ENCODE measurements at regions not wholly inside any gene's neighbourhood (a gene's known extent, or its start where the extent isn't known, plus 50 kb on each side); places are given as distances from the start of the nearest gene placed in this dataset.
"Not testable (repeated sequence)": the region's sequence is repeated elsewhere in the genome, so short reads cannot be mapped to it uniquely, and the experiment has no call there.

DNA sequence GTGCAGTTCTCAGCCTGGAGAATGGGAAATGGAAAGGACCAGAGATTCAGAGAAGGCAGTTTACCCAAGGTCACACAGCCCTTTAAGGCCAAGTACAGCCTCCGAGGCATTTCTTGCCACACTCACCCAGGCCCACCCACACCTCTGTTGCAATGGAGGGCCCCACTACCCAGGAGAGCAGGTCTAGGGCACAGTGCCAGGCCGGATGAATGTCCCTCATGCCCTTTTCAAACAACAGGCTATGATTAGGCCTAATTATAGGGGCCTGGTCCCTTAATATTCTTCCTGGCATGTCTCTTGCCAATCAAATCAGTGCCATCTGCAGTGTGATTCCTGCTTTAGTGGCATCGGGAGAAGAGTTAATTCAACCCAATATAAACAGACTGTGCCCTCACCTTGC, 195.3 kb downstream of the KLRB1 start:
- H3K9me3 Mint-ChIP-seq (ENCODE audit: low read depth, unreplicated experiment); H3K27ac Mint-ChIP-seq (ENCODE audit: unreplicated experiment); CTCF ChIA-PET; H3K4me1 Mint-ChIP-seq (ENCODE audit: low read depth, unreplicated experiment); BruUV-seq (replicated peaks); H3K27me3 Mint-ChIP-seq (ENCODE audit: unreplicated experiment); DNase-seq; H3K36me3 Mint-ChIP-seq (ENCODE audit: insufficient read depth, unreplicated experiment); H3K4me3 Mint-ChIP-seq (ENCODE audit: low read depth, unreplicated experiment); intact Hi-C loops (cut with micrococcal nuclease; ENCODE audit: unreplicated experiment): not testable (repeated sequence)

DNA sequence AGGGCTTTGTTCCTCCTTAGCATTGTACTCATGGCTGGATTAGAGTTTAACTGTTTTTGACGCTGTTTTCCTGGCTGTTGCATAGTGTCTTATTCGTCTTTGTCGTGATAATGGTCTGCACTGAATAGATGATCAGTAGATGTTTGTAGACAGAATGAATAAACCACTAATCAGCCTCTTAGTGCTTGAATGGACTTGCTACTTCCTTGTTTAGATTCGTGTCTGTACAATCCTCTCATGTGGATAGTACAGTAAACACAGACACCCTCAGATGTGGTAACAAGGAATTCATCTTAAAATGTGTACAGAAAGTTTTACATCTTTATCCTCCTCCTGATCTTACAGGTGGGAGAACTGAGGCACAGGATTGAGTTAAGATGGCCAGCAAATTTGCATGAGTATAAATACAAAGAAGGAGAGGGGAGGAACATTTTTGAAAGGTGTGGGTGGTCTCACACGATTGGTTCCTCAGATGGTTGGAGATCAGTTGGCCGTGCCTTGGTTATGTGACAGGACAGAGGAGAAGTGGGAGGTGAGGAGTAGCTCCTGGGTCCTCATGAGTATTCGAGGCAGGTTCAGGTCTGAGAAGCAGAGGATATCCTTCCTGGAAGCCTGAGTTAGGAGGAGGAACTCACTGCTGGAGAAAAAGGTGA, 196.0 kb downstream of the KLRB1 start:
- H3K27ac Mint-ChIP-seq (ENCODE audit: unreplicated experiment); CTCF ChIA-PET; BruUV-seq (replicated peaks); DNase-seq; H3K4me1 Mint-ChIP-seq (ENCODE audit: low read depth, unreplicated experiment); H3K4me3 Mint-ChIP-seq (ENCODE audit: low read depth, unreplicated experiment); H3K36me3 Mint-ChIP-seq (ENCODE audit: insufficient read depth, unreplicated experiment); H3K9me3 Mint-ChIP-seq (ENCODE audit: low read depth, unreplicated experiment); H3K27me3 Mint-ChIP-seq (ENCODE audit: unreplicated experiment); intact Hi-C loops (cut with micrococcal nuclease; ENCODE audit: unreplicated experiment): not testable (repeated sequence)

DNA sequence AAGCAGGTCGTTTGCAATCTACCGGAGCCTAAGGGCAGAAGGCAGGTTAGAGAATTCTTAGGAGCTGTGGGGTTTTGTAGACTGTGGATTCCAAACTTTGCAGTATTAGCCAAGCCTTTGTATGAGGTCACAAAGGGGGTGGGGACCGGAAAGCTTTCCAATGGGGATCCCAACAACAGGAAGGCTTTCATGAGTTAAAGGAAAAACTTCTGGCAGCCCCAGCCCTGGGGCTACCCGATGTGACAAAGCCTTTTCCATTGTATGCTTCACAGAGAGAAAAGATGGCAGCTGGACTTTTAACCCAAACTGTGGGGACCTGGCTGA, 199.2 kb upstream of the PZP start:
- DNase-seq; H3K27ac Mint-ChIP-seq (ENCODE audit: unreplicated experiment); BruUV-seq (replicated peaks); H3K4me3 Mint-ChIP-seq (ENCODE audit: low read depth, unreplicated experiment); H3K27me3 Mint-ChIP-seq (ENCODE audit: unreplicated experiment); H3K4me1 Mint-ChIP-seq (ENCODE audit: low read depth, unreplicated experiment); H3K9me3 Mint-ChIP-seq (ENCODE audit: low read depth, unreplicated experiment); CTCF ChIA-PET; H3K36me3 Mint-ChIP-seq (ENCODE audit: insufficient read depth, unreplicated experiment); intact Hi-C loops (cut with micrococcal nuclease; ENCODE audit: unreplicated experiment): not testable (repeated sequence)

- BruUV-seq (replicated peaks) = no TSS peak
- H3K4me1 Mint-ChIP-seq (ENCODE audit: low read depth, unreplicated experiment) = no peaks in the 10 kb centered on the region
- H3K9me3 Mint-ChIP-seq (ENCODE audit: low read depth, unreplicated experiment) = no peaks in the 10 kb centered on the region
- CTCF ChIA-PET = no interaction called here
- intact Hi-C loops (cut with micrococcal nuclease; ENCODE audit: unreplicated experiment) = no loop called here
- no peaks in the 10 kb centered on the region for H3K36me3 Mint-ChIP-seq (ENCODE audit: insufficient read depth, unreplicated experiment)
- no peak for TF ChIP-seq CTCF (IDR thresholded peaks at IDR 0.05; ENCODE audit: unreplicated experiment)
- DNase-seq = no peak
- no peaks in the 10 kb centered on the region for H3K27me3 Mint-ChIP-seq (ENCODE audit: unreplicated experiment)
- H3K4me3 Mint-ChIP-seq (ENCODE audit: low read depth, unreplicated experiment) = no peak overlapping the region
- H3K27ac Mint-ChIP-seq (ENCODE audit: unreplicated experiment) = no peak overlapping the region
Observed at GRCh38 chr12:9406564-9407424, 198.6 kb upstream of the PZP start.

DNA sequence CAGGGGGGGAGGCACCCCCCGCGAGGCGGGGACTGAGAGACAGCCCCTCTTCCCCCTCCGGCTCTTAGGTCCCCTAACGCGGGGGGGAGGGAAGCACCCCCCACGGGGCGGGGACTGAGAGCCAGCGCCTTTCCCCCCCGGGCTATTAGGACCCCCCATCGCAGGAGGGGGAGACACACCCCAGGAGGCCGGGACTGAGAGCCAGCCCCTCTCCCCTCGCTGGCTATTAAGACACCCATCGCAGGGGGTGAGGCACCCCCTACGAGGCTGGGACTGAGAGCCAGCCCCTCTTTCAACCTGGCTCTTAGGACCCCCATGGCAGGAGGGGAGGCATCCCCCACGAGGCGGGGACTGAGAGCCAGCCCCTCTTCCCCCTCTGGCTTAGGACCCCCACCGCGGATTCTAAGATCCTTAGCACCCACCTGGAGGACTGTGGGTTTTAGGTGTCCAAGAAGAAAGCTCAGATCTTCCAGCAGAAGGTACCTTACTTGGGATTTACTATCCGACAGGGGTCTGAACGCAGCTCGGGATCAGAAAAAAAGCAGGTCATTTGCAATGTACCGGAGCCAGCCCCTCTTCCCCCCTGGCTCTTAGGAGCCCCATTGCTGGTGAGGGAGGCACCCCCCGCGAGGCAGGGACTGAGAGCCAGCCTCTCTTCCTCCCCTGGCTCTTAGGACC, 197.8 kb upstream of the PZP start:
- no peak for TF ChIP-seq CTCF (IDR thresholded peaks at IDR 0.05; ENCODE audit: unreplicated experiment)
- H3K27ac Mint-ChIP-seq (ENCODE audit: unreplicated experiment) = no peak overlapping the region
- no peaks in the 10 kb centered on the region for H3K9me3 Mint-ChIP-seq (ENCODE audit: low read depth, unreplicated experiment)
- no peak for DNase-seq
- no peaks in the 10 kb centered on the region for H3K36me3 Mint-ChIP-seq (ENCODE audit: insufficient read depth, unreplicated experiment)
- no TSS peak for BruUV-seq (replicated peaks)
- CTCF ChIA-PET = no interaction called here
- no peaks in the 10 kb centered on the region for H3K4me1 Mint-ChIP-seq (ENCODE audit: low read depth, unreplicated experiment)
- intact Hi-C loops (cut with micrococcal nuclease; ENCODE audit: unreplicated experiment) = no loop called here
- H3K27me3 Mint-ChIP-seq (ENCODE audit: unreplicated experiment) = no peaks in the 10 kb centered on the region
- H3K4me3 Mint-ChIP-seq (ENCODE audit: low read depth, unreplicated experiment) = no peak overlapping the region

Data from Calu3 (cell line).